ENCODE measurements at regions not wholly inside any gene's neighbourhood (a gene's known extent, or its start where the extent isn't known, plus 50 kb on each side); places are given as distances from the start of the nearest gene placed in this dataset.

DNA sequence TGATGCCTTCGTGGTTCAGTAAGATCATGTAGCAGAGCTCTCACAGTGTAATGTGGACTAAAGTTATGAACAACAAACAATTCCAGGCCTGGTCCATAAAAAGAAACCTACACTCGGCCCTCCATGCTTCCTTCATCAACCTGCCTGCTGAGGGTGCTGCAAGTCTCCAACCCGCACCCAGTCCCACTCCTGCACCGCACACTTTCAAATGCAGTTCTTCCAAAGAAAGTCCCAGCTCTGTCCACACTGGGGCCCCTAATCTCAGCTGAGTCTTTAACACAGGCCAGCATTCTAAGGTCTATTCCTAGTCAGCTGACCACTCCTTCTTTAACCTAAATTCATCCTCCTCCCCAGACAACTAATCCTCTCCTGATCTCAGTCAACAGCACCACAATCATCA, 71.5 kb upstream of the NR5A2 start:
- WGBS (ENCODE audit: insufficient coverage, insufficient replicate concordance, low lambda C conversion rate, missing lambda C conversion rate): 28% methylated on average over 4 of the region's 4 CpGs
- Histone ChIP-seq H3K4me3 (no peak overlapping the region), H2AFZ (ENCODE audit: control insufficient read depth, low read depth, low read length) (no peak overlapping the region), H4K20me1 (ENCODE audit: control insufficient read depth, insufficient read depth) (no peaks in the 10 kb centered on the region), H3K27ac (ENCODE audit: control insufficient read depth, insufficient read depth) (no peak overlapping the region), H3K9ac (ENCODE audit: control insufficient read depth, insufficient read depth, low read length) (no peak overlapping the region), H3K79me2 (ENCODE audit: control insufficient read depth, insufficient read depth, low read length) (no peaks in the 10 kb centered on the region), H3K4me2 (ENCODE audit: control insufficient read depth, insufficient read depth) (no peak overlapping the region), H3K27me3 (replicated peaks in 1 of 2; ENCODE audit: control insufficient read depth in 2 of 2, insufficient read depth in 2 of 2, low read length in 1 of 2) (peaks cover 0 to 2% of the 10 kb centered on the region in 2 experiments; a peak in 2 of 4 replicates), H3K9me3 (replicated peaks; ENCODE audit: control insufficient read depth, insufficient read depth, low read length) (no peaks in the 10 kb centered on the region; the same call in 2 of the 3 replicates), H3K4me1 (ENCODE audit: control insufficient read depth, insufficient read depth, low read length) (no peaks in the 10 kb centered on the region), H3K36me3 (ENCODE audit: control insufficient read depth in 2 of 2, insufficient read depth in 2 of 2, low read length in 1 of 2) (no peaks in the 10 kb centered on the region)
- no peak for ATAC-seq
- POLR2A ChIA-PET: interaction anchor here (0.6 kb wide), 1 partner anchor 12 kb away, joined by 3 read pairs; no protein-coding TSS in a partner anchor
- CTCF ChIA-PET: interaction anchor here (0.9 to 1.3 kb wide), 2 partner anchors 10 to 350 kb away, joined by 3 read pairs; no protein-coding TSS in a partner anchor
- BruUV-seq (replicated peaks): no TSS peak
- FAIRE-seq: no peak
- intact Hi-C loops (cut with micrococcal nuclease; ENCODE audit: unreplicated experiment) (no loop called here), in situ Hi-C loops (cut with MboI) (no loop called here)
- RAD21 ChIA-PET (ENCODE audit: unreplicated experiment): interaction anchor here (0.6 kb wide), 1 partner anchor 16 kb away, joined by 3 read pairs; no protein-coding TSS in a partner anchor
- SMC1A ChIA-PET (ENCODE audit: uncharacterized antibody, unreplicated experiment): interaction anchor here (0.9 to 1.7 kb wide), 2 partner anchors 11 to 16 kb away, joined by 4 to 6 read pairs; no protein-coding TSS in a partner anchor
- no peak for DNase-seq (ENCODE audit: low read depth, low spot score)
- no peak for TF ChIP-seq CBX5 (IDR thresholded peaks at IDR 0.05; ENCODE audit: low read depth)
- no peak for TF ChIP-seq YBX1 (IDR thresholded peaks at IDR 0.05)
- TF ChIP-seq POLR2AphosphoS5 (IDR thresholded peaks at IDR 0.05; ENCODE audit: low read length): no peak
- TF ChIP-seq NR2C1 (IDR thresholded peaks at IDR 0.05): no peak
- TF ChIP-seq RBBP5 (conservative IDR thresholded peaks at IDR 0.05): no peak
- TF ChIP-seq ZNF207 (IDR thresholded peaks at IDR 0.05; ENCODE audit: borderline replicate concordance): no peak
- TF ChIP-seq IKZF1 (conservative IDR thresholded peaks at IDR 0.05): no peak
- no peak for TF ChIP-seq SIX5 (IDR thresholded peaks at IDR 0.05; ENCODE audit: low read depth, low read length, severe bottlenecking)
- no peak for TF ChIP-seq HDAC6 (IDR thresholded peaks at IDR 0.05; ENCODE audit: unreplicated experiment)
- TF ChIP-seq ZNF622 (IDR thresholded peaks at IDR 0.05): no peak
- TF ChIP-seq, protein P1, sequence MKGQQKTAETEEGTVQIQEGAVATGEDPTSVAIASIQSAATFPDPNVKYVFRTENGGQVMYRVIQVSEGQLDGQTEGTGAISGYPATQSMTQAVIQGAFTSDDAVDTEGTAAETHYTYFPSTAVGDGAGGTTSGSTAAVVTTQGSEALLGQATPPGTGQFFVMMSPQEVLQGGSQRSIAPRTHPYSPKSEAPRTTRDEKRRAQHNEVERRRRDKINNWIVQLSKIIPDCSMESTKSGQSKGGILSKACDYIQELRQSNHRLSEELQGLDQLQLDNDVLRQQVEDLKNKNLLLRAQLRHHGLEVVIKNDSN (IDR thresholded peaks at IDR 0.05; ENCODE audit: borderline replicate concordance, extremely low read length, insufficient read depth, low read depth, low read length): no peak
- no peak for TF ChIP-seq BHLHE40 (IDR thresholded peaks at IDR 0.05; ENCODE audit: borderline replicate concordance in 1 of 2, low read depth in 2 of 2, low read length in 1 of 2)
- TF ChIP-seq SMAD1 (IDR thresholded peaks at IDR 0.05; ENCODE audit: low read depth, partially characterized antibody): no peak
- TF ChIP-seq EED (IDR thresholded peaks at IDR 0.05; ENCODE audit: low read depth): no peak
- no peak for TF ChIP-seq JUND (IDR thresholded peaks at IDR 0.05; ENCODE audit: low read depth, low read length)
- no peak for TF ChIP-seq CHD2 (IDR thresholded peaks at IDR 0.05; ENCODE audit: borderline replicate concordance, low read depth, low read length)
- TF ChIP-seq EGR1 (IDR thresholded peaks at IDR 0.05; ENCODE audit: borderline replicate concordance in 1 of 2, low read depth in 2 of 2, low read length in 2 of 2): no peak
- TF ChIP-seq, protein P2, sequence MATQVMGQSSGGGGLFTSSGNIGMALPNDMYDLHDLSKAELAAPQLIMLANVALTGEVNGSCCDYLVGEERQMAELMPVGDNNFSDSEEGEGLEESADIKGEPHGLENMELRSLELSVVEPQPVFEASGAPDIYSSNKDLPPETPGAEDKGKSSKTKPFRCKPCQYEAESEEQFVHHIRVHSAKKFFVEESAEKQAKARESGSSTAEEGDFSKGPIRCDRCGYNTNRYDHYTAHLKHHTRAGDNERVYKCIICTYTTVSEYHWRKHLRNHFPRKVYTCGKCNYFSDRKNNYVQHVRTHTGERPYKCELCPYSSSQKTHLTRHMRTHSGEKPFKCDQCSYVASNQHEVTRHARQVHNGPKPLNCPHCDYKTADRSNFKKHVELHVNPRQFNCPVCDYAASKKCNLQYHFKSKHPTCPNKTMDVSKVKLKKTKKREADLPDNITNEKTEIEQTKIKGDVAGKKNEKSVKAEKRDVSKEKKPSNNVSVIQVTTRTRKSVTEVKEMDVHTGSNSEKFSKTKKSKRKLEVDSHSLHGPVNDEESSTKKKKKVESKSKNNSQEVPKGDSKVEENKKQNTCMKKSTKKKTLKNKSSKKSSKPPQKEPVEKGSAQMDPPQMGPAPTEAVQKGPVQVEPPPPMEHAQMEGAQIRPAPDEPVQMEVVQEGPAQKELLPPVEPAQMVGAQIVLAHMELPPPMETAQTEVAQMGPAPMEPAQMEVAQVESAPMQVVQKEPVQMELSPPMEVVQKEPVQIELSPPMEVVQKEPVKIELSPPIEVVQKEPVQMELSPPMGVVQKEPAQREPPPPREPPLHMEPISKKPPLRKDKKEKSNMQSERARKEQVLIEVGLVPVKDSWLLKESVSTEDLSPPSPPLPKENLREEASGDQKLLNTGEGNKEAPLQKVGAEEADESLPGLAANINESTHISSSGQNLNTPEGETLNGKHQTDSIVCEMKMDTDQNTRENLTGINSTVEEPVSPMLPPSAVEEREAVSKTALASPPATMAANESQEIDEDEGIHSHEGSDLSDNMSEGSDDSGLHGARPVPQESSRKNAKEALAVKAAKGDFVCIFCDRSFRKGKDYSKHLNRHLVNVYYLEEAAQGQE (IDR thresholded peaks at IDR 0.05; ENCODE audit: low read depth, low read length): no peak
- TF ChIP-seq PAX8 (IDR thresholded peaks at IDR 0.05): no peak
- no peak for TF ChIP-seq MTA3 (IDR thresholded peaks at IDR 0.05; ENCODE audit: borderline replicate concordance, low read length)
